ENCODE measurements at regions not wholly inside any gene's neighbourhood (a gene's known extent, or its start where the extent isn't known, plus 50 kb on each side); places are given as distances from the start of the nearest gene placed in this dataset.

- TF ChIP-seq CTCF (IDR thresholded peaks at IDR 0.05; ENCODE audit: insufficient read depth, low read depth, low read length) (no peak), EZH2 (IDR thresholded peaks at IDR 0.05; ENCODE audit: insufficient read depth, low read length) (no peak)
These were observed 208.7 kb downstream of the MED10 start for GRCh38 chr5:6169660-6170059.
